MCF 10A (cell line): ENCODE measurements at regions not wholly inside any gene's neighbourhood (a gene's known extent, or its start where the extent isn't known, plus 50 kb on each side); places are given as distances from the start of the nearest gene placed in this dataset.

Experiments
- BruUV-seq: library from RNA; stranded (reverse); fragments of 400-500 nt; replicated peaks from 2 replicates; lab custom pipeline; 2021; lab: Mats Ljungman, UMichigan
- CTCF ChIA-PET: fragments of 300-600 bp; sonication (Branson Sonifier 250); formaldehyde crosslinking; extraction: SDS; loops from one replicate; lab custom pipeline; 2021; ENCODE audit warnings: antibody characterized with exemption, inconsistent platforms; lab: Yijun Ruan, JAX
- POLR2A ChIA-PET: fragments of 300-600, 350-650 bp; sonication (Branson Sonifier 250); formaldehyde crosslinking; extraction: SDS; loops from one replicate; lab custom pipeline; 2020; ENCODE audit warnings: antibody characterized with exemption, inconsistent platforms; lab: Yijun Ruan, JAX
- DNase-seq: peaks from one replicate; pipeline ENCODE4 v3.0.0-alpha.2; 2018; ENCODE audit not compliant: unreplicated experiment
- H3K27ac Mint-ChIP-seq: one replicate; pipeline ENCODE4 v1.8.0; 2022; ENCODE audit warnings: mild to moderate bottlenecking, low read depth, mixed read lengths; ENCODE audit not compliant: unreplicated experiment
- H3K27me3 Mint-ChIP-seq: one replicate; pipeline ENCODE4 v1.8.0; 2022; ENCODE audit warnings: mixed read lengths; ENCODE audit not compliant: insufficient read depth, unreplicated experiment
- H3K36me3 Mint-ChIP-seq: one replicate; pipeline ENCODE4 v1.8.0; 2022; ENCODE audit warnings: mild to moderate bottlenecking, moderate library complexity, mixed read lengths; ENCODE audit not compliant: insufficient read depth, unreplicated experiment
- H3K4me1 Mint-ChIP-seq: one replicate; pipeline ENCODE4 v1.8.0; 2022; ENCODE audit warnings: mixed read lengths; ENCODE audit not compliant: insufficient read depth, unreplicated experiment
- H3K4me3 Mint-ChIP-seq: one replicate; pipeline ENCODE4 v1.8.0; 2022; ENCODE audit warnings: mild to moderate bottlenecking, moderate library complexity, mixed read lengths; ENCODE audit not compliant: unreplicated experiment
- H3K9me3 Mint-ChIP-seq: one replicate; pipeline ENCODE4 v1.8.0; 2022; ENCODE audit warnings: mixed read lengths; ENCODE audit not compliant: unreplicated experiment
- intact Hi-C: fragments of 100-400 bp; cut with micrococcal nuclease; formaldehyde crosslinking; loops from 2 replicates; pipeline ENCODE4 v1.14.1; 2022
- TF ChIP-seq, protein P1 (sequence below): fragments of 200-600 bp; IDR thresholded peaks from one replicate; pipeline ENCODE4 v1.8.0; 2022; ENCODE audit warnings: antibody characterized with exemption, mild to moderate bottlenecking; ENCODE audit not compliant: unreplicated experiment

DNA sequence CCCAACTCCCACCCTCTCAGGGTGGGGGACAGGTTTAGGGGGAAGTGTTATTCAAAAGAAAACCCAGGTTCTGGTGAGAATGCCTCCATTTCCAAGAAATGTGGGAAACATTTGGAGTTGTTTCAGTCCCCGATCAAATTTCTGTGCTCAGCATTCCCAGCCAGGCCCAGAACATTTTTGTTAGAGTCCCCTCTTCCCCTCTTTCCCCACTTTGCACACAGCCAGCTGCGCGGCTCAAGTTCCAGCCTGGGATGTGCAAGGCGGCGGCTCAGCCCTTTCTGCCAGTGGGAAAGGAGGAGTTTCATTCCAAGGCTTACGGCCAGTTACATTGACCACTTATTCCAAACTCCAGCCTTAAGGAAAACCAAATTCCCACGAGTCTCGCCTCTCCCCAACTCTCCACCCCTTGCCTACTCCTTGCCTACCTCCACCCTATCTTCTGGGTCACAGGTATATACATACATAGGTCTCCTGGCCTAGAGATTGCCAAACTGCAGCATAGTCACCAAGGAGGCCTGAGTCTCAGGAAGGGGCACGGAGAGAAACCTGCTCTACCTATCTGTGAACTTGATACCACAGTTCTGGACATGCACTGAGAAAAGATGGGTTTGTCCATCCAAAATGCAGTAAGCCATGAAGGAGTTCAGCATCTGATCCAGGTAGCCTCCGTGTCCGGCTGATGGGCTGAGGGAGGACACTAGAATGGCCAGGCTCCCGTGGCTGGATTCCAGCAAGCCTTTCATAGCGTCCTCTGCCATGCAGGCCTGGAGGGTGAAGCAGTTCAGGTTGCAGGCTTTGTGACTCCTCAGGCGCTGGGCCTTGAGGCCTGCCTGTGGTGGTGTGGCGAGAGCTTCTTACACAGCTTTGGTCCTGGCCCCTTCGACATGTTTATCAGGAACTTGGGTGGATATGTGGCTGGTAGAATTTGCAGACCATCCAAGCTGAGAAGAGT is 154.5 kb downstream of the ZFP36L2 start:
- Mint-ChIP-seq H3K4me3 (no peak overlapping the region), H3K9me3 (no peaks in the 10 kb centered on the region), H3K36me3 (no peaks in the 10 kb centered on the region), H3K4me1 (peaks cover 68% of the 10 kb centered on the region), H3K27me3 (no peaks in the 10 kb centered on the region), H3K27ac (no peak overlapping the region)
- BruUV-seq, result no TSS peak
- CTCF ChIA-PET, result no interaction called here
- DNase-seq, result no peak
- TF ChIP-seq, protein P1, sequence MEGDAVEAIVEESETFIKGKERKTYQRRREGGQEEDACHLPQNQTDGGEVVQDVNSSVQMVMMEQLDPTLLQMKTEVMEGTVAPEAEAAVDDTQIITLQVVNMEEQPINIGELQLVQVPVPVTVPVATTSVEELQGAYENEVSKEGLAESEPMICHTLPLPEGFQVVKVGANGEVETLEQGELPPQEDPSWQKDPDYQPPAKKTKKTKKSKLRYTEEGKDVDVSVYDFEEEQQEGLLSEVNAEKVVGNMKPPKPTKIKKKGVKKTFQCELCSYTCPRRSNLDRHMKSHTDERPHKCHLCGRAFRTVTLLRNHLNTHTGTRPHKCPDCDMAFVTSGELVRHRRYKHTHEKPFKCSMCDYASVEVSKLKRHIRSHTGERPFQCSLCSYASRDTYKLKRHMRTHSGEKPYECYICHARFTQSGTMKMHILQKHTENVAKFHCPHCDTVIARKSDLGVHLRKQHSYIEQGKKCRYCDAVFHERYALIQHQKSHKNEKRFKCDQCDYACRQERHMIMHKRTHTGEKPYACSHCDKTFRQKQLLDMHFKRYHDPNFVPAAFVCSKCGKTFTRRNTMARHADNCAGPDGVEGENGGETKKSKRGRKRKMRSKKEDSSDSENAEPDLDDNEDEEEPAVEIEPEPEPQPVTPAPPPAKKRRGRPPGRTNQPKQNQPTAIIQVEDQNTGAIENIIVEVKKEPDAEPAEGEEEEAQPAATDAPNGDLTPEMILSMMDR, result no peak
- intact Hi-C loops, result loop anchor here (10.0 kb wide), 1 partner anchor 97 kb away; no protein-coding TSS in a partner anchor
- POLR2A ChIA-PET, result interaction anchor here (1.5 to 4.3 kb wide), 3 partner anchors 11 to 469 kb away, joined by 5 to 36 read pairs (median 12); no protein-coding TSS in a partner anchor

DNA sequence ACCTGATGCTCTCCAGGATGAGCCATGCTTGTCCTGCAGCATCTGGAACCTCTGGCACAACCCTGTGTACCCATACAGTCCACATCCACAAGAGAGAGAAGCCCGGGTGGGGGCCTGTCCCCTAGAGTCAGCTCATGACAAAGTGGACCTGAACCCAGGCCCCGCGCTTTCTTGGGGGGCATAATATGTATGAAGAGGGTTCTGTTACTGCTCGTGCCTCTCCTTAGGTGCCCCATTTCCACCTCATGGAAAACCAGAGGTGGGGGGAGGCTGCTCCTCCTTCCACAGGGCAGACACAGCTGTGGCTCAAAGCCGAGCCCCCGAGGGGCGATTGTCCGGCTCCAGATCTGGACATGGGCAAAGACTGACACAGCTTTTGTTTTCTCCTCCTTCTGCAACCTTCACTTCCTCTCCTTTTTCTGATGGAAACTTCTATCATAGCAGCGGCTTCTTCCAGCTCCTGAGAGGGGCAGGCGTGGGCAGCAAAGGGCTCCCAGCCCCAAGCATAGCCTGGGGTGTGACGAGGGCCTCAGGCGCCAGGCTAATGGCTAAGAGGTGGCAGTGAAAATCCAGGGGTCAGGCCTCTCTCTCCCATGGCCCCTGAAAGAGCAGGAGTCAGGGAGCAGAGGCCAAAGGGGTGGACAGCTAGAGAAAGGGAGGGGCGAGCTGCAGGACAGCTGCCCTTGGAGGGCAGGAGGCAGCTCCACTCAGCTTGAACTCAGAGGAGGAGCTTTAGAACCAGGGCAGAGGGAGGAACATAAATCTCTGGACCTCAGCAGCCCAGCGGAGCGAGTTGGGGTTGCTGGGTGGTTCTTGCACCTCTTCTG is 155.5 kb downstream of the ZFP36L2 start:
- no peak overlapping the region for H3K4me3 Mint-ChIP-seq
- H3K4me1 Mint-ChIP-seq, result peaks cover 61% of the 10 kb centered on the region
- BruUV-seq, result no TSS peak
- H3K27me3 Mint-ChIP-seq, result no peaks in the 10 kb centered on the region
- no peaks in the 10 kb centered on the region for H3K9me3 Mint-ChIP-seq
- CTCF ChIA-PET, result interaction anchor here (0.6 to 1.0 kb wide), 2 partner anchors 11 to 52 kb away, joined by 3 read pairs; no protein-coding TSS in a partner anchor
- POLR2A ChIA-PET, result interaction anchor here (0.5 to 4.3 kb wide), 5 partner anchors 12 to 230 kb away, joined by 3 to 36 read pairs (median 4); partner anchors contain the start of gene ZFP36L2
- intact Hi-C loops, result loop anchor here (10.0 kb wide), 1 partner anchor 96 kb away; no protein-coding TSS in a partner anchor
- TF ChIP-seq, protein P1, result no peak
- no peaks in the 10 kb centered on the region for H3K36me3 Mint-ChIP-seq
- H3K27ac Mint-ChIP-seq, result no peak overlapping the region
- no peak for DNase-seq

DNA sequence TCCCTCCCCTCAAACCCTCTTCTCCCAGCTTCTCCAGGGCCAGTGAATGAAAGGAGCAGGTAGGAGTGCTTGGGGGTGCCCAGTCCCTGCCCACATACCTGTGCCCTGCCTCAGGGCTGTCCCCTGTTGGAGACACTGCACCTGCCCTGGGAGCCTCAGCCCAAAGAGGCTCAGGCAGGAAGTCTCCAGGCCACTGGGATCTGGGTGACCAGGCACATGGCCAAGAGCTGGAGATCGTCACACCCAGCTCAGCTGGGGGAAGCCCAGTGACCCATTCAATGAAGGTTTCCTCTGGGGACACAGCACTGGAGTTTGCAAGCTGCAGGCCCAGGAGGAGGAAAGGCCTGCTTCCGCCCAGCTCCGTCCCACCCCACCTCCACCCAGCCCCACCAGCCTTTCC is 156.4 kb downstream of the ZFP36L2 start:
- DNase-seq, result no peak
- no peak overlapping the region for H3K4me3 Mint-ChIP-seq

More for the DNA sequence above, 156.4 kb downstream of the ZFP36L2 start:
- Mint-ChIP-seq H3K9me3 (no peaks in the 10 kb centered on the region), H3K4me1 (peaks cover 52% of the 10 kb centered on the region), H3K27ac (no peak overlapping the region), H3K27me3 (no peaks in the 10 kb centered on the region), H3K36me3 (no peaks in the 10 kb centered on the region)
- TF ChIP-seq, protein P1, result no peak
- no TSS peak for BruUV-seq
- POLR2A ChIA-PET, result interaction anchor here (1.1 to 2.5 kb wide), 4 partner anchors 19 to 156 kb away, joined by 3 to 10 read pairs (median 4); partner anchors contain the start of gene ZFP36L2
- CTCF ChIA-PET, result interaction anchor here (0.6 to 1.1 kb wide), 7 partner anchors 9 to 420 kb away, joined by 3 to 7 read pairs (median 3); no protein-coding TSS in a partner anchor
- intact Hi-C loops, result loop anchor here (10.0 kb wide), 1 partner anchor 95 kb away; no protein-coding TSS in a partner anchor
